Stimulated activated CD4-positive, alpha-beta T cell treated with anti-CD3 and anti-CD28 coated beads, Interleukin-4, amount 100 ng/mL, for 48 hours (primary cell): ENCODE measurements at regions not wholly inside any gene's neighbourhood (a gene's known extent, or its start where the extent isn't known, plus 50 kb on each side); places are given as distances from the start of the nearest gene placed in this dataset.

Source experiments
- DNase-seq, 2 donors: peaks; one replicate each; pipeline ENCODE4 v3.0.0-alpha.2; 2020; ENCODE audit warnings: low read depth in 2 of 2

DNA sequence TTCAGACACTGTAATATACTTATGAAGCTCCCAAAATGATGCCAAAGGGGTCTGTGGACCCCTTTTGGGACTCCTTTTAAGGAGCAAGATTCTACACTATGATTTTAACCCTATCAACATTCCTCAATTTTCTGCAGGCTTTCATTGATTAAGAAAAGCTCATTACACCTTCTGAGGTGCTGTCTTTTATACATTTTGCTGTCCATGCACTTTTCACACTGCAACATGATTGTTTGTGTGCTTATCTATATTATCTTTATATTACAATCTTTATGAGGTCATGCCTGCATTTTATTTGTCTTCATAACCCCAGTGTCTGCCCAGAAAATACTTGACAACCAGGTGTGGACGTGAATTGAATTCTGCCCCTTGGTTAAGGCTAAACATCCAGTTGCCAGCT is 482.6 kb upstream of the ZFHX3 start:
- no peak for DNase-seq

DNA sequence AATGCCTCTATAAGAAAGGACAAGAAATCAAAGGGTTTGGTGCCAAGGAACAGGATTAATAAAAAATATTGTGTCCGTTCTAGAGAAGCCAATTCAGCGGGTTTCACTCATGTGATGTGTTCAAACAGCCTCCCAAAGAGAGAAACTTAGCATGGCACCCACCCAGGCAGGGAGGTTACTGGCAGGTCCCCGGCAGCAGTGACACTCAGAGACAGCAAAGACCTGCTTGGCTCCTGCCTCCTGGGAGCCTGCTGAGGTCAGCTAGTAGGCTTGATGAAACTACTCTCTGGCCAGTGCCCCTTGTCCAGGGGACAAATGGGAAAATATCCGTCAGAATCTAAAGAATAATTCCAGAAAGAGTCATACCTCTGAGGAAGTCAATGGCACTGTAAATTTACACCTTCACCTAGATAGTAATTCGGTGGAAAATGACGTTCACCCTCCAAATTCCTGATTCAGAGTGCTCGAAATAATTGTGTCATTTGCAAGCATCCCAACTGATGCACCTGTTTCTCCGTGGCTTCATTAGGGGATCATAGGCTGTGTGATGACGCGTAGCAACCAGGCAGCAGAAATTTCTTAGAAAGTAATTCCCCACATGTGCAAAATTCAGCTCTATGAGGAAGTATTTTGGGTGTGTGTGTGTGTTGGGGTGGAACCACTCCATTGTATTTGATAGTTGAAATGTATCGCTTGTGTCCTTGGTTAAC is 481.5 kb upstream of the ZFHX3 start:
- no peak for DNase-seq

DNA sequence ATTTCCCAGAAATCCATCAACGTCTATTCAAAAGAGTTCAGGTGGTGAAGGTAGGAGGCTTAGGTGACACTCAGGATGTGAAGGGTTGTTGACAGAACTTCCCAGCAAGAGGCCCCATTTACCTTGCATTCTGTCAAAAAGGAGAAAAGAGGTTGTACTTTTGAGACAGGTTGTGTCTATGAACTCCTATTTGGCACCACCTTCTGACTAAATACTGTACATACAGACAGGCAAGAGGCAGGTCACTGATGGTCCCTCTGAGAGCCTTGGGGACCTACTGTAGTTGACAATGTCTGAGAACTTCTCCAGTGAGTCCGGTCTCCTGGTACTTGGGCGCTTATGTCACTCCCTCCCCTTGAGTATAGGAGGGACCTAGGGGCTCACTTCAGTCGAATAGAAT is 479.3 kb upstream of the ZFHX3 start:
- no peak for DNase-seq

- DNase-seq: no peak
Observed at GRCh38 chr16:73526011-73526804, 478.3 kb upstream of the ZFHX3 start.

GRCh38 chr16:73523209-73523608 is 475.3 kb upstream of the ZFHX3 start:
- DNase-seq: no peak

DNA sequence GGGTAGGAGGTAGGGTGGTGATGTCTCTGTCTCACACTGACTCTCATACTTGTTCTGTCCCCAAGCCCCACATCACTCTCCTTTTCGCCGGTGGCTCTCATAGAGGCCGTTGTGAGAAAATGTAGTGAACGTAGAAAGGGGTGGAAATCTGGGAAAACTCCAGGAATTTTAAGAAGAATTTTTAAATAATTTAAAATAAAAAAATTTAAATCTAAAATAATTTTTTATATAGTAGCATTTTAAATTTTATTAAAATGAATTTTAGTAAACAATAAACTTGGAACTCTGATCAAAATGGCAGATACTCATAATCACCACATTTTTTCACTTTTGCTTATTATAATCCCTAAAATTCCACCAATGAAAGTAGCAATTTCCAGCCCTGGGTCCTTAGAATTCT is 473.6 kb upstream of the ZFHX3 start:
- no peak for DNase-seq

DNA sequence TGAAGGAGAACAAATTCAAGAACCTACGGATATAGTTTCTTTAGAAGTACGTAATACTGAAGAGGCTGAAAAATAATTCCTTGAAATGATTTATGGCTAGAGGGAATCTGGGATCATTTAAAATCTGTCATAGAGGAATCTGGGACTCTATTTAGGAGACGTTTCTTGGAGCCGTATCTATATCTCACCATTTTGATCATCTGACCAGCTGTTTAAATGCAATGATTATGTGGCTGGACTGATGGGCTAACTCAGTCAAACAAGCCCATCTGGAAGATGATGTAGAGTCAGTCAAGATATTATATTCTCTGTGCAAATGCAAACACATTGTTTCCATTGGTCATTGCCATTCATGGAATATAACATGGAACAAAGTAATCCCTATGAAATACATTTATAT is 467.7 kb upstream of the ZFHX3 start:
- no peak for DNase-seq

GRCh38 chr16:73510852-73511251 is 462.9 kb upstream of the ZFHX3 start:
- no peak for DNase-seq

DNA sequence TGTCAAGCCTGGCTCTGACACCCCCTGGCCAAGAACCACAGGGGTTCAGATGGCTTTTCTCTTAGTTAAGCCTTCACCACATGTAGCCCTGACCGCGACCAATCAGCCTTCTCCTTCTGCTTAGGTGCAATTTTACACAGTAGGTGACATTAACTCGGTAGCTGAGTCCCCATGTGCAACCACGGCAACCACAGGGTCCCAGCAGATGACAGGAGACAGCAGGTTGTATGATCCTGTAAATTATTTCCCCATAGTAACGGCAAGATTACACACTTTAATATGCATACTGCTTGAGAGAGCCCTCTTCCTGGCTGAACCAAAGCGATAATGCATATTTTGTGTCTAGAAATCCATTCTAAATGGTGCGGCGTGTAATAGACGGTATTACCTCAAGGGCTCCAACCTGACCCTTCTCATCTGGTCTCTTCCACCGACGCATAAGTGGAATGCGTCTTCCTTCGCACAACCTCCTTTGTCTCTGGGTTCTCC is 458.7 kb upstream of the ZFHX3 start:
- no peak for DNase-seq

DNA sequence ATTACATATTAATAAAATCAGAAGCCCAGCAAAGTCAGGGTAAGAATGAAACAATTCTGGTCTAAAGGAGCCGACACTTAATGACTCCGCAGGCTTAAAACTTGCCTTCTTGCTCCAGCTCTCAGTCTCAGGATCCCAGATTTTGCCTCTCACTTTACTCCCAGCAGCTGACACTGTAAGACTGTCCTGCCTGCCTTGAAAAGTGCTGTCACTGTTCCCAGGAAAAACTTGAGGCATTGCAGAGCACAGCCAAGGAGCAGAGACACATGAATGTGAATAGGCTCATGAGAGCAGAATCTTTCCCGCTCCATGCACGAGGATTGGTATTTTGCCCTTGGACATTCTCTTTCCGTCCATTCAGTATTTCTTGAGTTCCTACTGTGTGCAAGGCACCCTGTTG is 457.6 kb upstream of the ZFHX3 start:
- DNase-seq: no peak

GRCh38 chr16:73504591-73505575 is 457.0 kb upstream of the ZFHX3 start:
- no peak for DNase-seq

GRCh38 chr16:73503093-73503492 is 455.2 kb upstream of the ZFHX3 start:
- DNase-seq: no peak

DNA sequence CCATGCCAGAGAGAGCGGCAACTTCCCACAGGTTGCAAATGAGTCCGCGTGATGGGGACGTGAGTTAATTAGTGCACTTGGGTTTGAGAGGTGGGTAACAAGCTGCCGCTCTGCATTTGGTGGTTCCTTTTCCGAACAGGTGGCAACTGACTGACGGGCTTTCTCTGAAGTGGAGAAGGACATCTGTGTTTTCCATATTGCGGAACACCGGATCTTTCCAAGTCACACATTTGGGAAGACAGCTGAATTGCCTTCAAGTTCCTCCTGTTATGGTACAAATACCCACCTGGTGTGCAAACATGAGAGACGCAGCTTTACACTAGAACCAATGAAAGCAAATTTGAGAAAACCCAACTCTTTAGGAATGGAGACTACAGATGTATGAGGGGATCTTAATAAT is 451.3 kb upstream of the ZFHX3 start:
- no peak for DNase-seq

DNA sequence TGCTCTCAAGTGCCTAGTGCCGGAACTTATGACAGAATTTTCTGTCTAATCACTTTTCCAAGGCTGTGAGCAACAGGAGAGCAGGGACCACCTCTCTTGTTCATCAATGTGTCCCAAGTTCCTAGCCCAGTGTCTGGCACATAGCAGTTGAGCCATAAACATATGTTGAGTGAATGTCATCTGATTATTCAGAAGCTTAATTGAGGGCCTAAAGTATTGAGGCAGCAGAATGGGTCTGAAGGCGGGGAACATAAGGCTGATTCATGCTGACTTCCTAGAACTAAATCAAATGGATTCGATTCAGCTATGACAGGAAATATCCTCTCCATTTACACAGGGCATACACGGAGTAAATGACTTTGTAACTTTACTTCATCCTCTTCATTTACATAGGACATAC is 438.0 kb upstream of the ZFHX3 start:
- no peak for DNase-seq

DNA sequence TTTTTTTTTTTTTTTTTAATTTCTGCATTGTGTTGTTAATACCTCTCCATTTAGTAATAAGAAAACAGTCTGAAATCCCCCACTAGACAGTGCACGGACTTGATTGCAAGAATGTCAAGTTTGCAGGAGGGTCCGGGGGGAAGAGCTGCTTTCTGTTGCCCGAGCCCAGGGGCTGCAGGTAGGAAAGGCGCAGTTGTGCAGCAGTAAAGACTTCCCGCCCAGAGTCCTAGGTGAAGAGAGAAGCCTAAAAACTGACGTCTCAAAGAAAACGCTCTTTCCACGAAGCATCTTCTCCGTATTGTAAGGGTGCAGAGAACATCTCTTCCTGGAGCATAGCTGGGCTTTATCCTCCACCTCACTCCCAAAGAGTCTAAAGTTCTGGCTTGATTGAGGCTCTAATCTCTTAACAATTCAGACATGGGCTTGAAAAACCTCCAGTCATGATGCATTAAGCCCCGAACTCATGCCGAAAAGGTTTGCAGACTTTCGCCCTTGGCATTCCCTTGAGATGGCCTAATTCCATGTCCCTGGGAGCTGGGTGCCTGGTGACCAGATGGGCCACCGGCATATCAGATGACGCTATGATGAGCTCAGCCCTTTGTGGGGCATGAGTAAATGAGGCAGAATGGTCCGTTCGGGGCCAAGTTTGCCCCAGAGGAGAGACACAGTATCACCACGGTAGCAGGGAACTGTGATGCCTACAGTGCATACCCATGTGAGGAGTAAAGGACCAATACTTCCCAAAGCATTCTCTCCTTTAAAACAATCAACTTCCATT is 436.2 kb upstream of the ZFHX3 start:
- DNase-seq: no peak

DNA sequence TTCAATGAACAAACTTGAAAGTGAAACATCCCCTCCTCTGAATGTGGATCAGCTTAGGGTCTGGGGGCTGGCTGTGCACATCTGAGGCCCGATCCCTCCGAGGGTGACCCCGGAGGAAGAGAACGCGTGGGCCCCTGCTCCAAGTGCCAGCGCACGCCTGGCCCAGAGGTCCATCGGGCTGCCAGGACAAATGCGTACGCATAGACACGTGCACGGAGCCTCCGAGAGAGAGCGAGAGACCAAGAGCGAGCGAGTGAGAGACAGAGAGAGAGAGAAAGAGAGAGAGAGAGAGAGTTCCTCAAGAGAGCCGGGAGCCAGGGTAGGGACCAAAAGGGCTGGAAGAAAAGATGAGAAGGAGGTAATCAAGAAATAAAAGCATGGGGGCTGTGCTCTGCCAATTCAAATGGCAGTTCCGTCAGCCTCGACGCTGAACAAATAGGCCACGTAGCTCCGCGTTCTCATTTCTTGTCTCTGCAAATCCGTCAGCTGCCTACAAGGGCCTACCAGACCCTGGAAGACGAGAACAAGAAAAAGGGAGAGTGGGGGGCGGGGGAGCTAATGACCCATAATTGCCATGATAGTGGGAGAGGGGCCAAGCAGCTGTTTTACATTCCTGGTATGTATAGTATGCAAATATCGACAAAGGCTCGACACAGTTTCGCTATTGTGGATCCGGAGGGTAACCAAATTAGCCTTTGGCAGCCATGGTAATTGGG is 435.3 kb upstream of the ZFHX3 start:
- DNase-seq: no peak

- DNase-seq: no peak
Observed at GRCh38 chr16:73482310-73482709, 434.4 kb upstream of the ZFHX3 start.

DNA sequence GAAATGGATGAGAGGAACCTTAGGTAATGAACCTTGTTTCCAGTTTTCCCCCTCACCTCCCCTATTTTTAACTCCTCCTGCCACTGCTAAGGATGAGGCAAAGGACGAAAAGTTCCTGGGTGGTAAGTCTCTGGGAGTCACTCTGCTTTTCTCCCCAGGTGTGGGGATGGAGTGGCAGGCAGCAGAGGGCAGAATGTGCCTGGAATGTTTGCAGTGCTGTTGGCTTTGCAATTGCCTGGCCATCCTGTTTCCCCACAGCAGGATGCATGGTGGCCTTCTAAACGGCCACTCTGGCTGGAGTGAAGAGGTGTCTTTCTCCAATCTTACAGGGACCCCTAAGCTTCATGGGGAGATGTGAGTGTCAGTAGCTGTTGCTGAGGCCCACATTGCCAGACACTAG is 432.5 kb upstream of the ZFHX3 start:
- no peak for DNase-seq

GRCh38 chr16:73473713-73474112 is 425.8 kb upstream of the ZFHX3 start:
- DNase-seq: no peak

DNA sequence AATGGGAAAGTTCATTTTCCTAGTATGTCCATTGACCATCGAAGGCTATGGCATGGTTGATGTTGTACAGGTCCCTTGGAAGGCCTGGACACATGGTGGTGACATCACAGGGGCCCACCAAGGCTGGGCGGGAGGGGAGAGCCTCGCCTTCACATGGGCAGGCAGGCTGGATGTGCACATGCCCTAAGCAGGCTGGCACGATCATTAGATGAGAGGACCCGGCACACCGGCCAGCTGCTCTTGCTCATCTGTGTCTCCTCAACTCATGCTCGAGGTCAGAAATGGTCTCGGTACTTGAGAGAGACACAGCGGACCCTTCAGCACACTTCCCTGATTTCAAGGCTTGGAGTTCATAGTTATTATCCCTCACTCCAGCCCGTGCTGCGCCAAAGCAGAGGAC is 416.9 kb upstream of the ZFHX3 start:
- no peak for DNase-seq

GRCh38 chr16:73459586-73459985 is 411.7 kb upstream of the ZFHX3 start:
- no peak for DNase-seq
